Stomach (tissue), 8 donors: ENCODE measurements at regions not wholly inside any gene's neighbourhood (a gene's known extent, or its start where the extent isn't known, plus 50 kb on each side); places are given as distances from the start of the nearest gene placed in this dataset.

Experiments used
- DNase-seq, 2 donors: peaks; one replicate each; pipeline versions ENCODE4 v3.0.0 to v3.0.0-alpha.2; 2013 to 2019
- H3K27ac ChIP-seq, 5 donors: fragments of 200-600 bp in 4 of 5; sonication (generic) in 4 of 5; one replicate each; pipeline ENCODE4 v1.5.1; 2013 to 2019; ENCODE audit warnings: mild to moderate bottlenecking in 1 of 5, moderate library complexity in 1 of 5
- H3K27me3 ChIP-seq, 3 donors: fragments of 200-600 bp; sonication (generic); one replicate each; pipeline ENCODE4 v1.5.1; 2017 to 2019; ENCODE audit warnings: mixed run types in 1 of 3
- H3K36me3 ChIP-seq, 4 donors: fragments of 200-600 bp; sonication (generic); 1 replicate in 3 of 4; 2 replicates in 1 of 4; pipeline ENCODE4 v1.5.1; 2016 to 2019
- H3K4me1 ChIP-seq, 4 donors: fragments of 200-600 bp; sonication (generic); one replicate each; pipeline ENCODE4 v1.5.1; 2016 to 2019
- H3K4me3 ChIP-seq, 4 donors: fragments of 200-600 bp; sonication (generic) in 3 of 4; one replicate each; pipeline ENCODE4 v1.5.1; 2016 to 2019; ENCODE audit warnings: mild to moderate bottlenecking in 1 of 4
- H3K9me3 ChIP-seq, 4 donors: fragments of 200-600 bp; sonication (generic); one replicate each; pipeline ENCODE4 v1.5.1; 2016 to 2019
- CTCF ChIP-seq, 7 experiments: fragments of 450-650 bp in 4 of 7; fragments of 200-600 bp in 3 of 7; sonication (generic) in 3 of 7; IDR thresholded peaks; one replicate each; pipeline ENCODE4 v1.5.1; 2016 to 2019; ENCODE audit warnings: antibody characterized with exemption in 7 of 7, control low read depth in 2 of 7, mild to moderate bottlenecking in 1 of 7
- EP300 ChIP-seq: sonication (generic); formaldehyde crosslinking; IDR thresholded peaks from one replicate; pipeline ENCODE4 v1.6.1; 2017; ENCODE audit warnings: antibody characterized with exemption
- POLR2A ChIP-seq, 4 donors: fragments of 450-650 bp; IDR thresholded peaks; one replicate each; pipeline ENCODE4 v1.6.1; 2016; ENCODE audit warnings: antibody characterized with exemption in 4 of 4, control low read depth in 2 of 4, mild to moderate bottlenecking in 1 of 4, moderate library complexity in 1 of 4
- POLR2AphosphoS5 ChIP-seq, 3 donors: sonication (generic); formaldehyde crosslinking; IDR thresholded peaks; one replicate each; pipeline ENCODE4 v1.6.1; 2016; ENCODE audit warnings: antibody characterized with exemption in 3 of 3
- WGBS, 5 donors: extraction: QIAGEN DNeasy Blood & Tissue Kit in 3 of 5; methylation state at CpG; one replicate each; pipeline versions ENCODE4 v1.1.5 to v1.1.7; 2013 to 2018; 5-methylcytosine and 5-hydroxymethylcytosine counted together
- intact Hi-C: fragments of 100-400 bp; cut with DNase I; formaldehyde crosslinking; loops from one replicate; pipeline ENCODE4 v1.15.1; 2023; ENCODE audit warnings: low total_unique reads
- donor health status: healthy with polysubstance abuse.
- donor health status: Bipolar disorder and iron deficiency.
- donor health status: healthy.

- Histone ChIP-seq H3K4me1 (peaks cover 0 to 6% (median 0%) of the 10 kb centered on the region in 4 donors), H3K4me3 (no peak overlapping the region), H3K36me3 (no peaks in the 10 kb centered on the region), H3K9me3 (no peaks in the 10 kb centered on the region), H3K27ac (no peak overlapping the region), H3K27me3 (no peaks in the 10 kb centered on the region)
- no peak for TF ChIP-seq POLR2AphosphoS5 (IDR thresholded peaks at IDR 0.05)
- no peak for TF ChIP-seq POLR2A (IDR thresholded peaks at IDR 0.05)
- TF ChIP-seq EP300, result no peak
- TF ChIP-seq CTCF (IDR thresholded peaks at IDR 0.05), result no peak
- WGBS, 5 donors, result 75 to 95% (median 86%) methylated on average over 1 of the region's 1 CpG
- no peak for DNase-seq
- intact Hi-C loops, result no loop called here
These were observed 90.1 kb upstream of the CELF2 start for GRCh38 chr10:10927608-10928007.

GRCh38 chr10:10930979-10931743 lies 86.5 kb upstream of the CELF2 start:
- Histone ChIP-seq H3K27ac (no peak overlapping the region), H3K9me3 (no peaks in the 10 kb centered on the region), H3K4me3 (no peak overlapping the region), H3K36me3 (no peaks in the 10 kb centered on the region), H3K27me3 (no peaks in the 10 kb centered on the region), H3K4me1 (no peaks in the 10 kb centered on the region)
- WGBS, 5 donors, result 81 to 84% (median 82%) methylated on average over 8 of the region's 8 CpGs
- DNase-seq, result peak in 1 of 2 donors; percentile 24
- TF ChIP-seq EP300 (no peak), CTCF (IDR thresholded peaks at IDR 0.05) (no peak), POLR2A (IDR thresholded peaks at IDR 0.05) (no peak), POLR2AphosphoS5 (IDR thresholded peaks at IDR 0.05) (no peak)
- intact Hi-C loops, result no loop called here

GRCh38 chr10:10935032-10935431 lies 82.6 kb upstream of the CELF2 start:
- WGBS, 5 donors, result 89 to 95% (median 92%) methylated on average over 4 of the region's 4 CpGs
- intact Hi-C loops, result no loop called here
- Histone ChIP-seq H3K9me3 (no peaks in the 10 kb centered on the region), H3K4me3 (no peak overlapping the region), H3K27ac (no peak overlapping the region), H3K4me1 (no peaks in the 10 kb centered on the region), H3K36me3 (no peaks in the 10 kb centered on the region), H3K27me3 (no peaks in the 10 kb centered on the region)
- TF ChIP-seq POLR2AphosphoS5 (IDR thresholded peaks at IDR 0.05), result no peak
- TF ChIP-seq POLR2A (IDR thresholded peaks at IDR 0.05), result no peak
- no peak for TF ChIP-seq EP300
- no peak for TF ChIP-seq CTCF (IDR thresholded peaks at IDR 0.05)
- no peak for DNase-seq

- intact Hi-C loops, result no loop called here
- Histone ChIP-seq H3K9me3 (no peaks in the 10 kb centered on the region), H3K4me1 (no peaks in the 10 kb centered on the region), H3K27ac (no peak overlapping the region), H3K36me3 (no peaks in the 10 kb centered on the region), H3K4me3 (no peak overlapping the region), H3K27me3 (no peaks in the 10 kb centered on the region)
- no peak for TF ChIP-seq POLR2AphosphoS5 (IDR thresholded peaks at IDR 0.05)
- TF ChIP-seq POLR2A (IDR thresholded peaks at IDR 0.05), result no peak
- no peak for TF ChIP-seq EP300
- no peak for TF ChIP-seq CTCF (IDR thresholded peaks at IDR 0.05)
- WGBS, 5 donors, result 72 to 87% (median 80%) methylated on average over 7 of the region's 7 CpGs
- no peak for DNase-seq
These were observed 79.0 kb upstream of the CELF2 start for GRCh38 chr10:10938676-10939075.
